ENCODE measurements at regions not wholly inside any gene's neighbourhood (a gene's known extent, or its start where the extent isn't known, plus 50 kb on each side); places are given as distances from the start of the nearest gene placed in this dataset.

DNA sequence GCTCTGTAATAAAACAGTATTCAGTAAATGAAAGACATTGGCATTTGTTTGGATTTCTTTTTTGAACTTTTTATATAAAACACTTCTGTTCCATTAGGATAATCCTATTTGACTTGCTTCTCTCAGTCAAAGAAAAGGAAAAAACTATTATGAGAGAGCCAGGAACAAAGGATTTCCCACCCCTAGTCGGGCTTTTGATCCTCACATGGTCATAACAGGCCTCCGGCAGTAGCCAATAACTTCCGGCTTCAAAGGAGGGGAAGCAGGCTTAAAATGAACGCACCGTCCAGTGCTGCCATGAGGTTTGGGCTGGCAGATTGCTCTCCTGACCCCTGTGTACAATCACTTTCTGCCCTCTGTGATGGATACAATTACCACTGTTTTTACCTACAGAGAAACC is 209.3 kb downstream of the ZNF608 start:
- TF ChIP-seq CTCF (IDR thresholded peaks at IDR 0.05; ENCODE audit: control extremely low read depth in 1 of 3, insufficient read depth in 1 of 3, low read depth in 1 of 3, low read length in 3 of 3) (no peak), FOSL1 (IDR thresholded peaks at IDR 0.05; ENCODE audit: insufficient read depth, low read depth, low read length) (no peak), HDAC6 (IDR thresholded peaks at IDR 0.05; ENCODE audit: low read depth, low read length) (no peak), KDM1A (IDR thresholded peaks at IDR 0.05; ENCODE audit: borderline replicate concordance, low read length) (no peak), GABPA (IDR thresholded peaks at IDR 0.05; ENCODE audit: borderline replicate concordance, insufficient read depth, low read length) (no peak), EP300 (IDR thresholded peaks at IDR 0.05; ENCODE audit: borderline replicate concordance in 1 of 2, low read depth in 2 of 2, low read length in 2 of 2) (no peak)

All from H1 (cell line).